ENCODE measurements at regions not wholly inside any gene's neighbourhood (a gene's known extent, or its start where the extent isn't known, plus 50 kb on each side); places are given as distances from the start of the nearest gene placed in this dataset.

GRCh38 chr2:71791061-71791450 is 337.7 kb downstream of the DYSF start:
- Histone ChIP-seq H3K27ac (ENCODE audit: low read depth, low read length) (no peak overlapping the region), H3K27me3 (ENCODE audit: control insufficient read depth, insufficient read depth, low read length) (no peaks in the 10 kb centered on the region), H3K4me3 (ENCODE audit: low read length) (no peak overlapping the region), H3K9ac (ENCODE audit: low read length) (no peak overlapping the region), H3K36me3 (ENCODE audit: control insufficient read depth, insufficient read depth, low read length) (no peaks in the 10 kb centered on the region), H3K4me1 (ENCODE audit: control insufficient read depth, insufficient read depth, low read length) (no peaks in the 10 kb centered on the region)

GRCh38 chr2:71790226-71791060 is 337.1 kb downstream of the DYSF start:
- H3K4me3 ChIP-seq (ENCODE audit: low read length): no peak overlapping the region
- no peak overlapping the region for H3K9ac ChIP-seq (ENCODE audit: low read length)
- H3K36me3 ChIP-seq (ENCODE audit: control insufficient read depth, insufficient read depth, low read length): no peaks in the 10 kb centered on the region
- H3K27me3 ChIP-seq (ENCODE audit: control insufficient read depth, insufficient read depth, low read length): no peaks in the 10 kb centered on the region
- no peaks in the 10 kb centered on the region for H3K4me1 ChIP-seq (ENCODE audit: control insufficient read depth, insufficient read depth, low read length)
- no peak overlapping the region for H3K27ac ChIP-seq (ENCODE audit: low read depth, low read length)

- no peaks in the 10 kb centered on the region for H3K4me1 ChIP-seq (ENCODE audit: control insufficient read depth, insufficient read depth, low read length)
- no peak overlapping the region for H3K27ac ChIP-seq (ENCODE audit: low read depth, low read length)
- H3K4me3 ChIP-seq (ENCODE audit: low read length): no peak overlapping the region
- H3K36me3 ChIP-seq (ENCODE audit: control insufficient read depth, insufficient read depth, low read length): no peaks in the 10 kb centered on the region
- H3K9ac ChIP-seq (ENCODE audit: low read length): no peak overlapping the region
- H3K27me3 ChIP-seq (ENCODE audit: control insufficient read depth, insufficient read depth, low read length): no peaks in the 10 kb centered on the region
These were observed 336.3 kb downstream of the DYSF start for GRCh38 chr2:71789556-71790204.

- no peak overlapping the region for H3K4me3 ChIP-seq (ENCODE audit: low read length)
- no peak overlapping the region for H3K27ac ChIP-seq (ENCODE audit: low read depth, low read length)
- no peak overlapping the region for H3K9ac ChIP-seq (ENCODE audit: low read length)
- H3K27me3 ChIP-seq (ENCODE audit: control insufficient read depth, insufficient read depth, low read length): no peaks in the 10 kb centered on the region
- H3K36me3 ChIP-seq (ENCODE audit: control insufficient read depth, insufficient read depth, low read length): no peaks in the 10 kb centered on the region
- no peaks in the 10 kb centered on the region for H3K4me1 ChIP-seq (ENCODE audit: control insufficient read depth, insufficient read depth, low read length)
These were observed 335.4 kb downstream of the DYSF start for GRCh38 chr2:71788601-71789240.

DNA sequence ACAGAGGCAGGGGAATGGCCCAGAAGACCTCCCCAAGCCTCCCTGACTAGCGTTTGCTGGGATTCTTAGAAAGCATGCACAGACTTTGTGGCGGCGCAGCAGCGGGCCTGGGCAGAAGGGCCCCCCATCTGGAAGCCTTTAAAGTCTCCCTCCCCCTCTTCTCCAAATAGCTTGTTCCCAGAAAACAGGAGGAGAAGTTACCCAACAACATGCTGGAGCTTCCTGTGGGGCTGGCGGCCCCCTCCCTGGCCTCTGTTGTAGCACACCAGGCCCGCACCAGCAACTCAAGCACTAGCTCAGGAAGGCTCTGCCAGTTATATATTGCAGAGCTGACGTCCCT is 334.8 kb downstream of the DYSF start:
- H3K9ac ChIP-seq (ENCODE audit: low read length): no peak overlapping the region
- H3K27me3 ChIP-seq (ENCODE audit: control insufficient read depth, insufficient read depth, low read length): no peaks in the 10 kb centered on the region
- no peak overlapping the region for H3K4me3 ChIP-seq (ENCODE audit: low read length)
- no peak overlapping the region for H3K27ac ChIP-seq (ENCODE audit: low read depth, low read length)
- no peaks in the 10 kb centered on the region for H3K4me1 ChIP-seq (ENCODE audit: control insufficient read depth, insufficient read depth, low read length)
- no peaks in the 10 kb centered on the region for H3K36me3 ChIP-seq (ENCODE audit: control insufficient read depth, insufficient read depth, low read length)

DNA sequence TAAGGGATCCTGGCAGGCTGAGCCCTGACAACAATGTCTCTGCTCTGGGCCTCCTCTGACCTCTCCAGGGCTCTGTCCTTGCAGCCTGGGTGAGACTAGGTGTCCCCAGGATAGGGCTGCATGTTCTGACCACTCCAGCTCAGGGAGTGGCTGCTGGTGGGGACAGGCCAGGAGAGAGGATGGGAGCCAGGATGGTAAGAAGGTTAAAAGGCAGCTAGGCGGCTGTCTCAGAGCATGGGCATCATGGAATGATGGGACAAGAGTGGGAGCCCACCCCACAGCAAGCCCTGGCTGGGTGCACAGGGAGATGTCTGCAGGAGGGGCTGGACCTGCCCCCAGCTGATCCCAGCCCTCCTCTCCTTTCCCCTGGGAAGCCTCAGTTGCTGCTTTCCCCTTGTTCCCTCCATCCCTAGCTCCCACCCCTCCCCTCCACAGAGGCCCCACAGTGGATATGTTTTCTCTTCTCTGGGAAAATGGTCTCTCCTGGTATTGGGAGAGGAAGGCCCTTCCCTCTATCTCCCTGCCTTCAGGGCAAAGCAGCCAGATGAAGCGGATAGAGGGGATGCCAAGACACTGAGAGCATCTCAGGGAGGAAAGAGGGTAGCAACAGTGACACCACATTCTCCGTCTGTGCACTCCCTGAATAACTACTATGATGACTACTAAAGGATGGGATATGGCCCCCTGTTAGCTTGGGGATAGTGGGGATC is 334.3 kb downstream of the DYSF start:
- Histone ChIP-seq H3K4me1 (ENCODE audit: control insufficient read depth, insufficient read depth, low read length) (no peaks in the 10 kb centered on the region), H3K36me3 (ENCODE audit: control insufficient read depth, insufficient read depth, low read length) (no peaks in the 10 kb centered on the region), H3K27ac (ENCODE audit: low read depth, low read length) (no peak overlapping the region), H3K9ac (ENCODE audit: low read length) (no peak overlapping the region), H3K27me3 (ENCODE audit: control insufficient read depth, insufficient read depth, low read length) (no peaks in the 10 kb centered on the region), H3K4me3 (ENCODE audit: low read length) (no peak overlapping the region)

- H3K27ac ChIP-seq (ENCODE audit: low read depth, low read length): no peak overlapping the region
- H3K4me3 ChIP-seq (ENCODE audit: low read length): no peak overlapping the region
- no peak overlapping the region for H3K9ac ChIP-seq (ENCODE audit: low read length)
- no peaks in the 10 kb centered on the region for H3K4me1 ChIP-seq (ENCODE audit: control insufficient read depth, insufficient read depth, low read length)
- no peaks in the 10 kb centered on the region for H3K36me3 ChIP-seq (ENCODE audit: control insufficient read depth, insufficient read depth, low read length)
- H3K27me3 ChIP-seq (ENCODE audit: control insufficient read depth, insufficient read depth, low read length): no peaks in the 10 kb centered on the region
These were observed 333.7 kb downstream of the DYSF start for GRCh38 chr2:71787108-71787415.

DNA sequence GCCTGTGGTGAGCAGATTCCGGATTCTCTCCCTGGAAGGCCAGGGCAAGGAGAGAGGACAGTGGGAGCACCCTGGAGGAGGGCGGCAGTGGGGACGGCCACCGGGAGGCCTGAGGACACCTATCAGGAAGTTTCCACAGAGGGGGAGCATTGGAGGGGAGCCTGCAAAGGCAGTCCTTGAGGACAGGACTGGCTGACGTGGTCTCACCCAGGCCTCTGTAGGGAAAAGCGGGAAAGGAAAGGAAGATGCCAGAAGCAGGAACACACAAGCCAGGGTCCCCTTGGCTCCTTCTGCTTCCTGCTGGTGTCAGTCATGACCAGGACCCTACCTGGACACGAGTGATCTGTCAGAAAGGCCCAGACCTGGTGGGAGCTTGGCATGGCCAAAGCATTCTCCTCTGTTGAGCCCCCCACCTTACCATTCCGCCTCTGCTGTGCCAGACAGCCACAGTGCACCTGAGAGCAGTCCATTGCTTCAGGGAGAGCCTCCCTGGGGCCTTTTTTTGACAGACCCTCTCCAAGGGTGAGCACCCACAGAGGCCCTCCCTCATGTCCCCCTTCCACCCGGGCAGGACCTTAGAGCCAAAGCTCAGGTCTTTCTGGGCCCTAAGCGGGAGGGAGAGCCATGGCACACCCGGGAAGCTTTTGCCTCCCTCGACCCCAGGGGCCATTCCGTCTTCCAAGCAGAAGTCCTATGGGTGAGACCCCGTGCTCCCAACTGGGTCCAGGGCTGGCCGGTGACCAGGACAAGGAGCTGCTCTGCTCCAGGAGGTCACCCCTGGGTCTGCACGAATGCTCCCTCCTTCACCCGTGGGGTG is 333.1 kb downstream of the DYSF start:
- Histone ChIP-seq H3K4me1 (ENCODE audit: control insufficient read depth, insufficient read depth, low read length) (no peaks in the 10 kb centered on the region), H3K36me3 (ENCODE audit: control insufficient read depth, insufficient read depth, low read length) (no peaks in the 10 kb centered on the region), H3K27me3 (ENCODE audit: control insufficient read depth, insufficient read depth, low read length) (no peaks in the 10 kb centered on the region), H3K4me3 (ENCODE audit: low read length) (no peak overlapping the region), H3K27ac (ENCODE audit: low read depth, low read length) (no peak overlapping the region), H3K9ac (ENCODE audit: low read length) (no peak overlapping the region)

GRCh38 chr2:71785516-71785981 is 332.2 kb downstream of the DYSF start:
- no peaks in the 10 kb centered on the region for H3K27me3 ChIP-seq (ENCODE audit: control insufficient read depth, insufficient read depth, low read length)
- no peaks in the 10 kb centered on the region for H3K4me1 ChIP-seq (ENCODE audit: control insufficient read depth, insufficient read depth, low read length)
- no peak overlapping the region for H3K9ac ChIP-seq (ENCODE audit: low read length)
- H3K36me3 ChIP-seq (ENCODE audit: control insufficient read depth, insufficient read depth, low read length): no peaks in the 10 kb centered on the region
- no peak overlapping the region for H3K4me3 ChIP-seq (ENCODE audit: low read length)
- no peak overlapping the region for H3K27ac ChIP-seq (ENCODE audit: low read depth, low read length)

GRCh38 chr2:71784734-71785511 is 331.6 kb downstream of the DYSF start:
- Histone ChIP-seq H3K4me1 (ENCODE audit: control insufficient read depth, insufficient read depth, low read length) (no peaks in the 10 kb centered on the region), H3K4me3 (ENCODE audit: low read length) (no peak overlapping the region), H3K27me3 (ENCODE audit: control insufficient read depth, insufficient read depth, low read length) (no peaks in the 10 kb centered on the region), H3K27ac (ENCODE audit: low read depth, low read length) (no peak overlapping the region), H3K36me3 (ENCODE audit: control insufficient read depth, insufficient read depth, low read length) (no peaks in the 10 kb centered on the region), H3K9ac (ENCODE audit: low read length) (no peak overlapping the region)

- Histone ChIP-seq H3K9ac (ENCODE audit: low read length) (no peak overlapping the region), H3K4me1 (ENCODE audit: control insufficient read depth, insufficient read depth, low read length) (no peaks in the 10 kb centered on the region), H3K36me3 (ENCODE audit: control insufficient read depth, insufficient read depth, low read length) (no peaks in the 10 kb centered on the region), H3K27ac (ENCODE audit: low read depth, low read length) (no peak overlapping the region), H3K4me3 (ENCODE audit: low read length) (no peak overlapping the region), H3K27me3 (ENCODE audit: control insufficient read depth, insufficient read depth, low read length) (no peaks in the 10 kb centered on the region)
These were observed 330.5 kb downstream of the DYSF start for GRCh38 chr2:71783815-71784214.

Data from rectal smooth muscle tissue (tissue), 1 donor.